H1 (cell line): ENCODE measurements at regions not wholly inside any gene's neighbourhood (a gene's known extent, or its start where the extent isn't known, plus 50 kb on each side); places are given as distances from the start of the nearest gene placed in this dataset.

Source experiments
- CEBPB ChIP-seq: IDR thresholded peaks from 2 replicates; pipeline ENCODE4 v1.6.1; 2012; ENCODE audit warnings: low read depth, low read length
- JUND ChIP-seq: IDR thresholded peaks from 2 replicates; pipeline ENCODE4 v1.6.1; 2011; ENCODE audit warnings: mild to moderate bottlenecking, improper control_type of control experiment, low read length
- KDM1A ChIP-seq: fragments of 200-600, 300-600 bp; sonication (generic); IDR thresholded peaks from 2 replicates; pipeline ENCODE4 v1.7.1; 2016; ENCODE audit warnings: mild to moderate bottlenecking, low read length, borderline replicate concordance
- KDM4A ChIP-seq: IDR thresholded peaks from one replicate; pipeline ENCODE4 v1.7.1; 2012; ENCODE audit warnings: low read depth, mild to moderate bottlenecking, moderate library complexity, low read length, inconsistent platforms; ENCODE audit not compliant: severe bottlenecking
- POLR2AphosphoS5 ChIP-seq: IDR thresholded peaks from 2 replicates; pipeline ENCODE4 v1.6.1; 2011; ENCODE audit warnings: low read depth, low read length
- USF2 ChIP-seq: IDR thresholded peaks from 2 replicates; pipeline ENCODE4 v1.6.1; 2011; ENCODE audit warnings: low read length, improper control_type of control experiment
- ZNF274 ChIP-seq: IDR thresholded peaks from 2 replicates; pipeline ENCODE4 v1.7.0; 2012; ENCODE audit warnings: low read length, borderline replicate concordance; ENCODE audit errors: extremely low read depth

- TF ChIP-seq USF2 (no peak), CEBPB (no peak), ZNF274 (no peak), KDM4A (no peak), KDM1A (no peak), POLR2AphosphoS5 (no peak), JUND (no peak)
These were observed 576.2 kb downstream of the MATN1 start (continued) for GRCh38 chr1:30147188-30147587.
